Neural cell (in vitro differentiated cells): ENCODE measurements at regions not wholly inside any gene's neighbourhood (a gene's known extent, or its start where the extent isn't known, plus 50 kb on each side); places are given as distances from the start of the nearest gene placed in this dataset.

Experiments used
- RAD21 ChIP-seq: fragments of 450-650 bp; conservative IDR thresholded peaks from 2 replicates; pipeline ENCODE4 v1.6.1; 2014; ENCODE audit warnings: antibody characterized with exemption, mild to moderate bottlenecking, moderate library complexity
- TAF1 ChIP-seq: IDR thresholded peaks from 2 replicates; pipeline ENCODE4 v1.6.1; 2012; ENCODE audit warnings: low read depth

DNA sequence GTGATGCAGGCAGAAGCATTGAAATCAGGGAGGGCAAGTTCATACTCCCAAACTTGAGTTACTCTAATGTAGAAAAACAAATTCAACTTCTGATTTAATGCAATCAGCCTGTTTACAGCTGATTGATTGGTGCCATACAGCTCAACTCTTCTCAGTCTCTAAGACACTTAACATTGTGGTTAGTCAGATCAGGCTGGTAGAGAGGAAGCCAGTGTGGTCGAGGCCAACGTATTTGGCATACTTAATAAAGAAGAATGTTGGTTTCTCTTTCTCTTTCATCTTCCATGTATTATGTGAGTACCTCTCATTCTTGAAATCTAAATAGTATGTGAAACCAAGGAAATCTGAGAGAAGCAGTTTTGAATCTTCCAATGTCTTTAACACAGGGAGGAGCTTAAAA is 255.0 kb upstream of the SLITRK1 start:
- no peak for TF ChIP-seq TAF1
- TF ChIP-seq RAD21 = no peak
